ENCODE measurements at regions not wholly inside any gene's neighbourhood (a gene's known extent, or its start where the extent isn't known, plus 50 kb on each side); places are given as distances from the start of the nearest gene placed in this dataset.
A peak's percentile ranks its signal among the peaks of the same experiment; 100 is the strongest.

DNA sequence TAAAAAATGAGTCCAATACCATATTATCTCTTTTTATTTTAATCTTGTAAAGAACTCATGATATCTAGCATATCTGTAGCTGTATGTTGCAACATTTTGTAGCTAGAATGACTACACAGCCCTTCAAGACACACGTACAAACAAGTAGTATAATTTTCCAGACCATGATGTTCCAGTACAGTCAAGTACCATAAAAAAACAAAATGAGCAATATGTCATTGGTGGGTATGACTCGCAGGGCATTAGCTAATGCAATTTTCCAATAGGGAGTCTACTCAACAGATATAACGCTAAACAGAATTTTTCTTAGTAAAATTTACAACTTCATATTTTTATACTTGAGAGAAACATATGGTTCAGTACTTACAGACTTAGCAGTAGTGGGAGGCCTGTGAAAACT, 53.6 kb upstream of the UGP2 start:
- Histone ChIP-seq H3K9me3 (no peaks in the 10 kb centered on the region), H3K4me3 (no peak overlapping the region), H3K4me1 (no peaks in the 10 kb centered on the region), H3K36me3 (no peaks in the 10 kb centered on the region), H3K27me3 (no peaks in the 10 kb centered on the region), H3K27ac (no peak overlapping the region)
- peak; percentile 44 for TF ChIP-seq POLR2AphosphoS5 (IDR thresholded peaks at IDR 0.05)
- no peak for TF ChIP-seq CTCF (IDR thresholded peaks at IDR 0.05)
- 54 to 78% methylated on average over 3 of the region's 3 CpGs for WGBS, 2 donors (ENCODE audit: low coverage in 1 of 2)
- ATAC-seq: peak; percentile 61

DNA sequence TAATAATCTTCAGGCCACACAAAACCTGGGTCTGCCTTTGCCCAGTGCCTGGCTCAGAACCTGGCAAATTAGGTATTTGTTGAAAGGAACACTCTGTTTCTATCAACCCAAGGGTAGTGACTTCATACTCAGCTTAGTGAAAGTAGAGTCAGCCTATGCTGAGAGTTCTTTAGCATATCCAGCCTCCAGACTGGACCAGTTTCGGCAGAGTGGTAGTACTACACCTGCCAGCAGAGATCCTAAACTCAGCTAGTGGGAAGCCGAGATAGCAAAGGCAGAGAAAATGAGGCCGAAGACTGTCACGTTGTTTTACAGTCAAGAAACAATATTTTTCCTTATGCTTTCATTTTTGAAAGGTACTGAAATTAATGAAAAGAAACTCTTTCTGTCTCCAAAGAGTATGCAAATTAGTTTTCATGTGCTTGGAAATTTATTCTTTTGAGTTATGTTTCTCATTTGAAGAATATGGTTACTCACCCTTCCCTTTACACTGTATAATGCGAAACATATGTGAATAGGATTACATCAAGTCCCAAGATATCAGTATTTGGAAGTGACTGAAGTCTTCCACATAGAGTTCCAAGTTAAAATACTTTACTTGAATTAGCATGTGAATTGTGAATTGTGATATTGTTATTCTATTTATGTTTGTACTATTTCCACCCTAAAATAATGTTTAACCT, 52.2 kb upstream of the UGP2 start:
- Histone ChIP-seq H3K27ac (no peak overlapping the region), H3K9me3 (no peaks in the 10 kb centered on the region), H3K4me1 (no peaks in the 10 kb centered on the region), H3K27me3 (no peaks in the 10 kb centered on the region), H3K4me3 (no peak overlapping the region), H3K36me3 (no peaks in the 10 kb centered on the region)
- ATAC-seq: no peak
- TF ChIP-seq EP300 (IDR thresholded peaks at IDR 0.05) (no peak), POLR2A (IDR thresholded peaks at IDR 0.05) (no peak)
- 85 to 90% methylated on average over 4 to 5 of the region's 5 CpGs for WGBS, 2 donors (ENCODE audit: low coverage in 1 of 2)

GRCh38 chr2:63790491-63790890, 51.2 kb upstream of the UGP2 start:
- TF ChIP-seq EP300 (IDR thresholded peaks at IDR 0.05): no peak
- TF ChIP-seq POLR2A (IDR thresholded peaks at IDR 0.05): no peak
- TF ChIP-seq POLR2AphosphoS5 (IDR thresholded peaks at IDR 0.05): no peak
- no peak overlapping the region for H3K4me3 ChIP-seq
- no peaks in the 10 kb centered on the region for H3K9me3 ChIP-seq
- 72 to 79% methylated on average over 2 of the region's 2 CpGs for WGBS, 2 donors (ENCODE audit: low coverage in 1 of 2)
- no peaks in the 10 kb centered on the region for H3K27me3 ChIP-seq
- ATAC-seq: no peak
- H3K4me1 ChIP-seq: no peaks in the 10 kb centered on the region
- H3K27ac ChIP-seq: no peak overlapping the region
- no peaks in the 10 kb centered on the region for H3K36me3 ChIP-seq

DNA sequence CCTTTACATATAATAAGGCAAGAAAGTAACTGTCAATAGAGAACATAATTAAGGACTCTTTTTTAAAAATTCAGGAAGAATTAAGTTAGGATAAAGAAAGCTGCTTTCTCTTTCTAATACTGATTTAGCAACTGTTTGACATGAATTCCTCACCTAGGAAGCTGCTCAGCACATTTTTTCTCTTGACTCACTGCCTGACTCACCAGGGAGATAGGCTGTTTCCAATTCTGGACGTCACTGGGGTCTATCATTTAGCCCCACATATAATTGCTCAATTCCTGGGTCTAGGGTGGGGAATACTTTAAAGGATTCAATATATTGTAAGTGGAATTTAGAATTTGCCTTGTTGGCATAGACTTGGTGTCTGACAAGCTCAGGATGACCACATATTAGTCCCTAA, 50.8 kb upstream of the UGP2 start:
- Histone ChIP-seq H3K36me3 (no peaks in the 10 kb centered on the region), H3K27me3 (no peaks in the 10 kb centered on the region), H3K4me1 (no peaks in the 10 kb centered on the region), H3K9me3 (no peaks in the 10 kb centered on the region), H3K27ac (no peak overlapping the region), H3K4me3 (no peak overlapping the region)
- 0 to 33% methylated on average over 1 of the region's 1 CpG for WGBS, 2 donors (ENCODE audit: low coverage in 1 of 2)
- ATAC-seq: peak; percentile 59
- peak; percentile 24 for TF ChIP-seq POLR2AphosphoS5 (IDR thresholded peaks at IDR 0.05)
- TF ChIP-seq EP300 (IDR thresholded peaks at IDR 0.05): no peak
- TF ChIP-seq POLR2A (IDR thresholded peaks at IDR 0.05): no peak

GRCh38 chr2:63791387-63791786, 50.3 kb upstream of the UGP2 start:
- Histone ChIP-seq H3K4me3 (no peak overlapping the region), H3K36me3 (no peaks in the 10 kb centered on the region), H3K27ac (no peak overlapping the region), H3K27me3 (no peaks in the 10 kb centered on the region), H3K4me1 (no peaks in the 10 kb centered on the region), H3K9me3 (no peaks in the 10 kb centered on the region)
- no peak for TF ChIP-seq CTCF (IDR thresholded peaks at IDR 0.05)
- TF ChIP-seq EP300 (IDR thresholded peaks at IDR 0.05): no peak
- TF ChIP-seq POLR2AphosphoS5 (IDR thresholded peaks at IDR 0.05): no peak
- TF ChIP-seq POLR2A (IDR thresholded peaks at IDR 0.05): no peak
- ATAC-seq: no peak
- WGBS, 2 donors (ENCODE audit: low coverage in 1 of 2): 56 to 62% methylated on average over 1 of the region's 1 CpG

Data from gastroesophageal sphincter (tissue), 4 donors.